Type B pancreatic cell (in vitro differentiated cells): ENCODE measurements at regions not wholly inside any gene's neighbourhood (a gene's known extent, or its start where the extent isn't known, plus 50 kb on each side); places are given as distances from the start of the nearest gene placed in this dataset.

Source experiments
- DNase-seq: peaks from one replicate; pipeline ENCODE4 v3.0.0; 2021; ENCODE audit warnings: mixed read lengths; ENCODE audit not compliant: unreplicated experiment; ENCODE audit errors: extremely low spot score
- H3K27ac Mint-ChIP-seq: 2 replicates; pipeline ENCODE4 v1.8.0; 2021; ENCODE audit warnings: mild to moderate bottlenecking, mixed read lengths
- H3K27me3 Mint-ChIP-seq: 2 replicates; pipeline ENCODE4 v1.8.0; 2021; ENCODE audit warnings: mixed read lengths
- H3K36me3 Mint-ChIP-seq: 2 replicates; pipeline ENCODE4 v1.8.0; 2021; ENCODE audit warnings: mixed read lengths
- H3K4me1 Mint-ChIP-seq: one replicate; pipeline ENCODE4 v1.8.0; 2021; ENCODE audit warnings: mixed read lengths; ENCODE audit not compliant: unreplicated experiment
- H3K4me3 Mint-ChIP-seq: 2 replicates; pipeline ENCODE4 v1.8.0; 2021; ENCODE audit warnings: mild to moderate bottlenecking, mixed read lengths
- H3K9me3 Mint-ChIP-seq: 2 replicates; pipeline ENCODE4 v1.8.0; 2021; ENCODE audit warnings: mixed read lengths
- CTCF ChIP-seq: fragments of 200-600 bp; sonication (generic); conservative IDR thresholded peaks from 2 replicates; pipeline ENCODE4 v1.5.0; 2021; ENCODE audit warnings: antibody characterized with exemption, mild to moderate bottlenecking

- peaks cover 6% of the 10 kb centered on the region for H3K9me3 Mint-ChIP-seq
- H3K36me3 Mint-ChIP-seq: no peaks in the 10 kb centered on the region
- DNase-seq: no peak
- H3K4me1 Mint-ChIP-seq: no peaks in the 10 kb centered on the region
- TF ChIP-seq CTCF: no peak
- no peak overlapping the region for H3K4me3 Mint-ChIP-seq
- peaks cover 18% of the 10 kb centered on the region for H3K27me3 Mint-ChIP-seq
- H3K27ac Mint-ChIP-seq: no peak overlapping the region
Measured at GRCh38 chr20:60411813-60412212, 453.6 kb downstream of the CDH26 start.

GRCh38 chr20:60420676-60421229 is 462.5 kb downstream of the CDH26 start:
- peaks cover 7% of the 10 kb centered on the region for H3K27me3 Mint-ChIP-seq
- no peaks in the 10 kb centered on the region for H3K36me3 Mint-ChIP-seq
- H3K9me3 Mint-ChIP-seq: no peaks in the 10 kb centered on the region
- H3K4me3 Mint-ChIP-seq: no peak overlapping the region
- no peak for DNase-seq
- no peaks in the 10 kb centered on the region for H3K4me1 Mint-ChIP-seq
- no peak for TF ChIP-seq CTCF
- H3K27ac Mint-ChIP-seq: no peak overlapping the region

- Mint-ChIP-seq H3K4me1 (no peaks in the 10 kb centered on the region), H3K27me3 (peaks cover 12% of the 10 kb centered on the region), H3K27ac (no peak overlapping the region), H3K36me3 (no peaks in the 10 kb centered on the region), H3K9me3 (no peaks in the 10 kb centered on the region), H3K4me3 (no peak overlapping the region)
- TF ChIP-seq CTCF: no peak
- no peak for DNase-seq
Measured at GRCh38 chr20:60422848-60423247, 464.6 kb downstream of the CDH26 start.

- Mint-ChIP-seq H3K9me3 (no peaks in the 10 kb centered on the region), H3K4me3 (no peak overlapping the region), H3K27ac (no peak overlapping the region), H3K27me3 (peaks cover 15% of the 10 kb centered on the region), H3K4me1 (no peaks in the 10 kb centered on the region), H3K36me3 (no peaks in the 10 kb centered on the region)
- TF ChIP-seq CTCF: no peak
- DNase-seq: no peak
Measured at GRCh38 chr20:60424267-60424902, 466.2 kb downstream of the CDH26 start.

GRCh38 chr20:60427516-60427915 is 469.3 kb downstream of the CDH26 start:
- no peak for DNase-seq
- Mint-ChIP-seq H3K27me3 (peaks cover 25% of the 10 kb centered on the region), H3K4me3 (no peak overlapping the region), H3K27ac (no peak overlapping the region), H3K9me3 (no peaks in the 10 kb centered on the region), H3K4me1 (no peaks in the 10 kb centered on the region), H3K36me3 (no peaks in the 10 kb centered on the region)
- TF ChIP-seq CTCF: no peak
